Tibial nerve (tissue), 4 donors: ENCODE measurements at regions not wholly inside any gene's neighbourhood (a gene's known extent, or its start where the extent isn't known, plus 50 kb on each side); places are given as distances from the start of the nearest gene placed in this dataset.
"Not testable (repeated sequence)": the region's sequence is repeated elsewhere in the genome, so short reads cannot be mapped to it uniquely, and the experiment has no call there.

Source experiments
- DNase-seq, 2 donors: peaks; one replicate each; pipeline ENCODE4 v3.0.0-alpha.2; 2019; ENCODE audit warnings: low spot score in 2 of 2
- H3K27ac ChIP-seq, 4 donors: fragments of 200-600 bp; sonication (generic) in 3 of 4; one replicate each; pipeline ENCODE4 v1.5.1; 2017 to 2019; ENCODE audit warnings: mild to moderate bottlenecking in 1 of 4
- H3K27me3 ChIP-seq, 2 donors: fragments of 200-600 bp; sonication (generic) in 1 of 2; one replicate each; pipeline versions ENCODE4 v1.5.1 to v1.6.0; 2017 to 2019
- H3K36me3 ChIP-seq, 3 donors: fragments of 200-600 bp; sonication (generic); one replicate each; pipeline ENCODE4 v1.5.1; 2018 to 2019
- H3K4me1 ChIP-seq, 4 donors: fragments of 200-600 bp; sonication (generic) in 3 of 4; one replicate each; pipeline ENCODE4 v1.5.1; 2017 to 2019
- H3K4me3 ChIP-seq, 4 donors: fragments of 200-600 bp; sonication (generic) in 3 of 4; one replicate each; pipeline ENCODE4 v1.5.1; 2017 to 2019; ENCODE audit warnings: mild to moderate bottlenecking in 1 of 4, moderate library complexity in 1 of 4
- H3K9me3 ChIP-seq, 4 donors: fragments of 200-600 bp; sonication (generic) in 3 of 4; one replicate each; pipeline ENCODE4 v1.5.1; 2017 to 2019
- EP300 ChIP-seq, 2 donors: sonication (generic); formaldehyde crosslinking; IDR thresholded peaks; one replicate each; pipeline ENCODE4 v1.6.1; 2017; ENCODE audit warnings: antibody characterized with exemption in 2 of 2, mild to moderate bottlenecking in 1 of 2
- POLR2A ChIP-seq, 2 donors: fragments of 450-650 bp; IDR thresholded peaks; one replicate each; pipeline ENCODE4 v1.6.1; 2017; ENCODE audit warnings: antibody characterized with exemption in 2 of 2, mild to moderate bottlenecking in 2 of 2, moderate library complexity in 2 of 2
- whole genome bisulfite sequencing, 2 donors: methylation state at CpG; one replicate each; pipeline ENCODE4 v1.1.5; 2018; 5-methylcytosine and 5-hydroxymethylcytosine counted together
- TF ChIP-seq, protein P1 (sequence below), 5 experiments: fragments of 200-600 bp in 3 of 5; fragments of 450-650 bp in 2 of 5; sonication (generic) in 3 of 5; IDR thresholded peaks; one replicate each; pipeline ENCODE4 v1.5.1; 2016 to 2019; ENCODE audit warnings: antibody characterized with exemption in 5 of 5, mild to moderate bottlenecking in 3 of 5, moderate library complexity in 2 of 5

DNA sequence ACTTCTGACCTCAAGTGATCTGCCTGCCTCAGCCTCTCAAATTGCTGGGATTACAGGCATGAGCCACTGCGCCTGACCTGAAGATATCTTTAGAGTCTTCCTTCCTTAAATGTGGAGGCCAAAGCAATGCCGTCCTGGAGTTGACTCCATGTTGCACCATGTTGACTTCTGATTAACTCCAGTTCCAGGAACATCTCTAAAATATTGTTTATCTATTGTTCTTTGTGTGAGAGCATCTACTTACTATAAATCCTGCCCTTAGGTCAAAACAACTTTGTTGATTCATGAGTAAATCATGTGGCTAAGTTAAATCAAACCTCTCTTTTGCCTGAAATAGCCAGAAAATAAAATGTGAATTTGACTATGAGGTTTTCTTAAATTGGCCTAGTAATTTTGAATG lies 56.6 kb upstream of the CAPRIN1 start:
- no peak for DNase-seq
- Histone ChIP-seq H3K27me3 (no peaks in the 10 kb centered on the region), H3K36me3 (no peaks in the 10 kb centered on the region), H3K4me3 (no peak overlapping the region), H3K9me3 (no peaks in the 10 kb centered on the region), H3K4me1 (peaks cover 0 to 10% (median 0%) of the 10 kb centered on the region in 4 donors), H3K27ac (no peak overlapping the region)
- WGBS, 2 donors, result 72 to 77% methylated on average over 2 of the region's 2 CpGs
- TF ChIP-seq, protein P1, sequence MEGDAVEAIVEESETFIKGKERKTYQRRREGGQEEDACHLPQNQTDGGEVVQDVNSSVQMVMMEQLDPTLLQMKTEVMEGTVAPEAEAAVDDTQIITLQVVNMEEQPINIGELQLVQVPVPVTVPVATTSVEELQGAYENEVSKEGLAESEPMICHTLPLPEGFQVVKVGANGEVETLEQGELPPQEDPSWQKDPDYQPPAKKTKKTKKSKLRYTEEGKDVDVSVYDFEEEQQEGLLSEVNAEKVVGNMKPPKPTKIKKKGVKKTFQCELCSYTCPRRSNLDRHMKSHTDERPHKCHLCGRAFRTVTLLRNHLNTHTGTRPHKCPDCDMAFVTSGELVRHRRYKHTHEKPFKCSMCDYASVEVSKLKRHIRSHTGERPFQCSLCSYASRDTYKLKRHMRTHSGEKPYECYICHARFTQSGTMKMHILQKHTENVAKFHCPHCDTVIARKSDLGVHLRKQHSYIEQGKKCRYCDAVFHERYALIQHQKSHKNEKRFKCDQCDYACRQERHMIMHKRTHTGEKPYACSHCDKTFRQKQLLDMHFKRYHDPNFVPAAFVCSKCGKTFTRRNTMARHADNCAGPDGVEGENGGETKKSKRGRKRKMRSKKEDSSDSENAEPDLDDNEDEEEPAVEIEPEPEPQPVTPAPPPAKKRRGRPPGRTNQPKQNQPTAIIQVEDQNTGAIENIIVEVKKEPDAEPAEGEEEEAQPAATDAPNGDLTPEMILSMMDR (IDR thresholded peaks at IDR 0.05), result no peak
- TF ChIP-seq EP300 (IDR thresholded peaks at IDR 0.05), result no peak
- no peak for TF ChIP-seq POLR2A (IDR thresholded peaks at IDR 0.05)

DNA sequence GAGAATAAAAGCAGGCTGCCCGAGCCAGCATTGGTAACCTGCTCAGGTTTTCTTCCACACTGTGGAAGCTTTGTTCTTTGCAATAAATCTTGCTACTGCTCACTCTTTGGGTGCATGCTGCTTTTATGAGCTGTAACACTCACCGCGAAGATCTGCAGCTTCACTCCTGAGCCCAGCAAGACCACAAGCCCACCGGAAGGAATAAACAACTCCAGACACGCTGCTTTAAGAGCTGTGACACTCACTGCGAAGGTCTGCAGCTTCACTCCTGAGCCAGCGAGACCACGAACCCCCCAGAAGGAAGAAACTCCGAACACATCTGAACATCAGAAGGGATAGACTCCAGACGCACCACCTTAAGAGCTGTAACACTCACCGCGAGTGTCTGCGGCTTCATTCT lies 60.4 kb upstream of the CAPRIN1 start:
- H3K27ac ChIP-seq, H3K4me1 ChIP-seq, H3K4me3 ChIP-seq, H3K9me3 ChIP-seq, DNase-seq, H3K36me3 ChIP-seq, H3K27me3 ChIP-seq: not testable (repeated sequence)
- WGBS, 2 donors, result 25 to 30% methylated on average over 13 of the region's 13 CpGs

DNA sequence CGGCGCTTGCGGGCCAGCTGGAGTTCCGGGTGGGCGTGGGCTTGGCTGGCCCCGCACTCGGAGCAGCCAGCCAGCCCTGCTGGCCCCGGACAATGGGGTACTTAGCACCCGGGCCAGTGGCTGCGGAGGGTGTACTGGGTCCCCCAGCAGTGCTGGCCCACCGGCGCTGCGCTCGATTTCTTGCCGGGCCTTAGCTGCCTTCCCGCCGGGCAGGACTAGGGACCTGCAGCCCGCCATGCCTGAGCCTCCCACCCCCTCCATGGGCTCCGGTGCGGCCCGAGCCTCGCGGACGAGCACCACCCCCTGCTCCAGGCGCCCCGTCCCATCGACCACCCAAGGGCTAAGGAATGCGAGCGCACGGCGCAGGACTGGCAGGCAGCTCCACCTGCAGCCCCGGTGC lies 61.4 kb upstream of the CAPRIN1 start:
- not testable (repeated sequence) for H3K4me3 ChIP-seq, H3K27ac ChIP-seq, H3K4me1 ChIP-seq, H3K36me3 ChIP-seq, H3K9me3 ChIP-seq, DNase-seq, H3K27me3 ChIP-seq
- WGBS, 2 donors, result 92 to 96% methylated on average over 5 to 17 of the region's 32 CpGs

DNA sequence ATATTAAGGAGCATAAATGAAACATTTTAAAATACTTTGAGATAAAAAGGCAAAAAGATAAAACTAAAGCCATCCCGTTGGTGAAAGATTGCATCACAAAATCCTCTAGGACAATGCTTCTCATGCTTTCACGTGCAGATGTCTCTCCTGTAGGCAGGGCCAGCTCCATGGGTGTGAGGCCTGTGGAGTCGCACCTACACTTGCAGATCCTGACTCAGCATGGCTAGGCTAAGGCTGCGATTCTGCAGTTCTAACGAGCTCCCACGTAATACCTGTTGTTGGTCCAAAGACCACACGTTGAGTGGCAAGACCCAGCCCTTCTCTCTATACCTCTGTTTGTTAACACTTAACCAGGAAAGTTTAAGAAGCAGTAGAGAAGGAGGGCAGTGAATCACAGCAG lies 62.1 kb upstream of the CAPRIN1 start:
- Histone ChIP-seq H3K36me3 (no peaks in the 10 kb centered on the region), H3K27me3 (no peaks in the 10 kb centered on the region), H3K4me1 (no peaks in the 10 kb centered on the region), H3K9me3 (no peaks in the 10 kb centered on the region), H3K4me3 (no peak overlapping the region), H3K27ac (no peak overlapping the region)
- no peak for DNase-seq
- TF ChIP-seq EP300 (IDR thresholded peaks at IDR 0.05) (no peak), POLR2A (IDR thresholded peaks at IDR 0.05) (no peak)
- TF ChIP-seq, protein P1 (IDR thresholded peaks at IDR 0.05), result no peak
- WGBS, 2 donors, result 79 to 81% methylated on average over 7 of the region's 7 CpGs

DNA sequence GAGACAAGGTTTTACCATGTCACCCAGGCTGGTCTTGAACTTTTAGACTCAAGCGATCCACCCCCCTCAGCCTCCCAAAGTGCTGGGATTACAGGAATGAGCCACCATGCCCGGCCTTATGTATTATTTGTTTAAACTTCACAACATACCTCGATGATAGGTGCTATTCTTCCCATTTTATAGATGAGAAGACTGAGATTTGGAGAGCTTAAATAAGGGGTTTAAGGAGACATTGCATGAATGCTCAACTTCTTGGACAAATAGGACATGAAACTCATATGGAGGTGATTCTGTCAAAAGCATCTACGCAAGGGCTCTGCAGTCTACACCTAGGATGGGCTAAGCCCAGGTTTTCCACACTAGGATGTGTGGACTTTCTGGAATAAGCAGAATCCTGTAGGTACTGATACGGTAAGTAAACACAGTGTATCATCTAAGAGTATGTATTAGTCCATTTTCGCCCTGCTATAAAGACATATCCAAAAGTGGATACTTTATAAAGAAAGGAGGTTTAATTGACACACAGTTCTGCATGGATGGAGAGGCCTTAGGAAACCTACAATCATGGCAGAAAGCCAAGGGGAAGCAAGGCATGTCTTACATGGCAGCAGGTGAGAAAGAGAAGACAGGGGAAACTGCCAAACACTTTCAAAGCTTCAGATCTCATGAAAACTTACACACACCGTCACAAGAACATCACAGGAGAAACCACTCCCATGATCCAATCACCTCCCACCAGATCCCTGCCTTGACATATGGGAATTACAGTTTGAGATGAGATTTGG lies 62.8 kb upstream of the CAPRIN1 start:
- DNase-seq, result no peak
- Histone ChIP-seq H3K27me3 (no peaks in the 10 kb centered on the region), H3K27ac (no peak overlapping the region), H3K4me1 (no peaks in the 10 kb centered on the region), H3K9me3 (no peaks in the 10 kb centered on the region), H3K36me3 (no peaks in the 10 kb centered on the region), H3K4me3 (no peak overlapping the region)
- WGBS, 2 donors, result 83 to 89% methylated on average over 7 of the region's 7 CpGs
- TF ChIP-seq POLR2A (IDR thresholded peaks at IDR 0.05), result no peak

DNA sequence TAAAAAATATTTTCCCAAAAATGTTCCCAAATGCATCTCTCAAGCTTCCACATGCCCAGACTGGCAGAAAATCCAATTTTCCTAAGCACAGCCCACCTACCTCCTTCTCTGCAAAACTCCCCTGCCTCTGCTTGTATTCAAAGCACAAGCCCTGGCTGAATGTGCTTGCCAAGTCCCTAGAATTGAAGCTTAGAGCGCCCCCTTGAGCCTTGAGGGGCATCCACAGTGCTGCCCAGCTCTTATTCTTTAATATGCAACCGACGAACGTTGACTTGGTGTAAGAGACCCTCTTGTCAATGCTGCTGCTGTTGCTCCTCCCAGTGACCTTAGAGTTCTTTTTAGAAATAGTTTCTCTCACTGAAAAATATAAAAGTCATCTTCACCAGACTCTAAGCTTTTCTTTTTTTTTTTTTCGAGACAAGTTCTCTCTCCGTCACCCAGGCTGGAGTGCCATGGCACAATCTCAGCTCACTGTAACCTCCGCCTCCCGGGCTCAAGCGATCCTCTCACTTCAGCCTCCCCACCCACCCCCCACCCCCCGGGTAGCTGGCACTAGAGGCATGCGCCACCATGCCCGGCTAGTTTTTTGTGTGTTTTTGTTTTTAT lies 63.5 kb upstream of the CAPRIN1 start:
- TF ChIP-seq, protein P1 (IDR thresholded peaks at IDR 0.05), result peak; percentile 64 to 76 (median 69)
- TF ChIP-seq EP300 (IDR thresholded peaks at IDR 0.05) (no peak), POLR2A (IDR thresholded peaks at IDR 0.05) (no peak)
- no peaks in the 10 kb centered on the region for H3K9me3 ChIP-seq
- H3K4me1 ChIP-seq, result no peaks in the 10 kb centered on the region
- WGBS, 2 donors, result 48 to 55% methylated on average over 12 of the region's 12 CpGs
- peak; percentile 35 to 66 for DNase-seq
- no peaks in the 10 kb centered on the region for H3K36me3 ChIP-seq
- H3K27ac ChIP-seq, result no peak overlapping the region
- no peak overlapping the region for H3K4me3 ChIP-seq
- H3K27me3 ChIP-seq, result no peaks in the 10 kb centered on the region
